Ovary (tissue), 3 donors: ENCODE measurements at regions not wholly inside any gene's neighbourhood (a gene's known extent, or its start where the extent isn't known, plus 50 kb on each side); places are given as distances from the start of the nearest gene placed in this dataset.

Experiments used
- CTCF ChIP-seq, 3 donors: fragments of 450-650 bp in 2 of 3; fragments of 200-600 bp in 1 of 3; IDR thresholded peaks; one replicate each; pipeline versions ENCODE4 v1.5.1 to v1.8.0; 2016 to 2022; ENCODE audit warnings: antibody characterized with exemption in 3 of 3, mild to moderate bottlenecking in 1 of 3
- POLR2A ChIP-seq: fragments of 450-650 bp; IDR thresholded peaks from one replicate; pipeline ENCODE4 v1.6.1; 2017; ENCODE audit warnings: antibody characterized with exemption, mild to moderate bottlenecking, moderate library complexity
- donor health status: DM: no; HTN: no; CAD: no.

- TF ChIP-seq POLR2A = no peak
- no peak for TF ChIP-seq CTCF (IDR thresholded peaks at IDR 0.05)
Measured at GRCh38 chr17:12613566-12613965, 52.1 kb upstream of the MYOCD start.
